Peyer's patch (tissue), 4 donors: ENCODE measurements at regions not wholly inside any gene's neighbourhood (a gene's known extent, or its start where the extent isn't known, plus 50 kb on each side); places are given as distances from the start of the nearest gene placed in this dataset.

ENCODE experiments used
- CTCF ChIP-seq, 6 experiments: fragments of 450-650 bp in 4 of 6; fragments of 200-600 bp in 2 of 6; sonication (generic) in 1 of 6; IDR thresholded peaks; one replicate each; pipeline ENCODE4 v1.5.1; 2017 to 2019; ENCODE audit warnings: antibody characterized with exemption in 6 of 6, mild to moderate bottlenecking in 3 of 6, moderate library complexity in 1 of 6
- POLR2A ChIP-seq, 2 donors: fragments of 450-650 bp; IDR thresholded peaks; one replicate each; pipeline ENCODE4 v1.5.1; 2017; ENCODE audit warnings: antibody characterized with exemption in 2 of 2, mild to moderate bottlenecking in 2 of 2, moderate library complexity in 2 of 2

- no peak for TF ChIP-seq CTCF (IDR thresholded peaks at IDR 0.05)
- no peak for TF ChIP-seq POLR2A (IDR thresholded peaks at IDR 0.05)
These were observed 79.7 kb upstream of the SLC2A1 start for GRCh38 chr1:43038232-43038935.
